ENCODE measurements at regions not wholly inside any gene's neighbourhood (a gene's known extent, or its start where the extent isn't known, plus 50 kb on each side); places are given as distances from the start of the nearest gene placed in this dataset.

DNA sequence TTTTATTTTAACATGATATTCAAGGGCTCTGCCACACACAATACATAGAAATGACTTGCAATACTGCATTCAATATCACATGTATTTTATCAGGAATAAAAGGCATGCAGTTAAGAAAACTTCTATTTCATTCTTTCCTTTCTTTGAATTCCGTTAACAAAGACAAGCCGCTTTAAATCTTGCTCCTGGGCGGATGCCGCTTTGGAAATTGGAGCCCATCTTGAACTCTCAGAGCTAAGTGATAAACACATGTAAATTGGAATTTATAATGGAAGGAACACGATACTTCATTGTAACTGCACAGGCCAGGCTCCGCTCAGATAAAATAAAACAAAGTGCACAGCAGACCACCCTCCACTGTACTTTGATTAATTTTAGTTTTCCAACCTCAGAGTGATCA, 774.5 kb upstream of the COBL start:
- TF ChIP-seq ZBTB7A (IDR thresholded peaks at IDR 0.05; ENCODE audit: low read depth) (no peak), CEBPB (IDR thresholded peaks at IDR 0.05) (no peak), EP300 (IDR thresholded peaks at IDR 0.05; ENCODE audit: borderline replicate concordance) (no peak), TEAD4 (IDR thresholded peaks at IDR 0.05) (no peak), TCF12 (IDR thresholded peaks at IDR 0.05; ENCODE audit: low read depth) (no peak), RAD21 (IDR thresholded peaks at IDR 0.05; ENCODE audit: low read depth) (no peak), CREB1 (IDR thresholded peaks at IDR 0.05; ENCODE audit: low read depth) (no peak), TAF1 (IDR thresholded peaks at IDR 0.05; ENCODE audit: low read depth) (no peak), YY1 (IDR thresholded peaks at IDR 0.05; ENCODE audit: low read depth) (no peak)
- TF ChIP-seq, protein P1, sequence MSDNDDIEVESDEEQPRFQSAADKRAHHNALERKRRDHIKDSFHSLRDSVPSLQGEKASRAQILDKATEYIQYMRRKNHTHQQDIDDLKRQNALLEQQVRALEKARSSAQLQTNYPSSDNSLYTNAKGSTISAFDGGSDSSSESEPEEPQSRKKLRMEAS (IDR thresholded peaks at IDR 0.05), result no peak

Data from Ishikawa (cell line).